H9 (cell line): ENCODE measurements at regions not wholly inside any gene's neighbourhood (a gene's known extent, or its start where the extent isn't known, plus 50 kb on each side); places are given as distances from the start of the nearest gene placed in this dataset.

Source experiments
- DNase-seq: peaks from one replicate; pipeline ENCODE4 v3.0.0-alpha.2; 2017
- H2AFZ ChIP-seq: one replicate; pipeline ENCODE4 v1.6.1; 2013; ENCODE audit warnings: mild to moderate bottlenecking, low read length, control low read depth, moderate library complexity
- H2AK5ac ChIP-seq: 2 replicates; pipeline ENCODE4 v1.6.1; 2013; ENCODE audit warnings: low read length, control low read depth, mixed read lengths; ENCODE audit not compliant: insufficient read length
- H2BK120ac ChIP-seq: one replicate; pipeline ENCODE4 v1.6.1; 2013; ENCODE audit warnings: low read depth, mild to moderate bottlenecking, low read length, control low read depth, inconsistent platforms; ENCODE audit not compliant: poor library complexity, severe bottlenecking
- H2BK12ac ChIP-seq: 2 replicates; pipeline ENCODE4 v1.6.1; 2013; ENCODE audit warnings: low read length, control low read depth, mixed read lengths, low read depth; ENCODE audit not compliant: insufficient read length
- H2BK15ac ChIP-seq: 2 replicates; pipeline ENCODE4 v1.6.1; 2013; ENCODE audit warnings: low read depth, low read length, control low read depth
- H2BK20ac ChIP-seq: one replicate; pipeline ENCODE4 v1.6.1; 2013; ENCODE audit warnings: low read depth, mild to moderate bottlenecking, low read length, control low read depth, inconsistent platforms; ENCODE audit not compliant: poor library complexity, severe bottlenecking
- H2BK5ac ChIP-seq: 2 replicates; pipeline ENCODE4 v1.6.1; 2013; ENCODE audit warnings: low read length, control low read depth, mixed read lengths; ENCODE audit not compliant: insufficient read length
- H3K14ac ChIP-seq: 2 replicates; pipeline ENCODE4 v1.6.1; 2013; ENCODE audit warnings: low read length, control low read depth; ENCODE audit not compliant: insufficient read depth
- H3K18ac ChIP-seq: 2 replicates; pipeline ENCODE4 v1.6.1; 2013; ENCODE audit warnings: low read depth, mild to moderate bottlenecking, mixed read lengths, low read length, control low read depth; ENCODE audit not compliant: insufficient read length
- H3K23ac ChIP-seq: 2 replicates; pipeline ENCODE4 v1.6.1; 2013; ENCODE audit warnings: low read length, control low read depth, mixed read lengths, low read depth; ENCODE audit not compliant: insufficient read length
- H3K23me2 ChIP-seq: 2 replicates; pipeline ENCODE4 v1.6.1; 2013; ENCODE audit warnings: low read depth, mild to moderate bottlenecking, mixed read lengths, low read length, control low read depth; ENCODE audit not compliant: insufficient read length, poor library complexity, severe bottlenecking
- H3K27ac ChIP-seq: 2 replicates; pipeline ENCODE4 v1.5.1; 2013; ENCODE audit warnings: low read length, control low read depth, mixed read lengths, low read depth; ENCODE audit not compliant: insufficient read length
- H3K27me3 ChIP-seq: 2 replicates; pipeline ENCODE4 v1.6.1; 2013; ENCODE audit warnings: low read length, control low read depth, inconsistent platforms; ENCODE audit not compliant: insufficient read depth
- H3K4ac ChIP-seq: 2 replicates; pipeline ENCODE4 v1.6.1; 2013; ENCODE audit warnings: low read depth, mild to moderate bottlenecking, control low read depth, inconsistent platforms, low read length, moderate library complexity
- H3K4me1 ChIP-seq: 2 replicates; pipeline ENCODE4 v1.6.1; 2013; ENCODE audit warnings: low read length, control low read depth, inconsistent platforms; ENCODE audit not compliant: insufficient read depth
- H3K4me2 ChIP-seq: 2 replicates; pipeline ENCODE4 v1.6.1; 2013; ENCODE audit warnings: low read length, control low read depth, mixed read lengths; ENCODE audit not compliant: insufficient read length, insufficient read depth
- H3K56ac ChIP-seq: 2 replicates; pipeline ENCODE4 v1.6.1; 2013; ENCODE audit warnings: low read depth, mild to moderate bottlenecking, mixed read lengths, low read length, control low read depth; ENCODE audit not compliant: insufficient read length
- H3K79me1 ChIP-seq: 2 replicates; pipeline ENCODE4 v1.6.1; 2013; ENCODE audit warnings: low read depth, mild to moderate bottlenecking, moderate library complexity, low read length, control low read depth, inconsistent platforms; ENCODE audit not compliant: insufficient read depth, poor library complexity, severe bottlenecking
- H3K79me2 ChIP-seq: 2 replicates; pipeline ENCODE4 v1.6.1; 2013; ENCODE audit warnings: low read length, control low read depth, inconsistent platforms; ENCODE audit not compliant: insufficient read depth
- H3K9ac ChIP-seq: 2 replicates; pipeline ENCODE4 v1.6.1; 2013; ENCODE audit warnings: low read length, control low read depth, mixed read lengths; ENCODE audit not compliant: insufficient read length; ENCODE audit errors: extremely low read depth
- H3K9me3 ChIP-seq: one replicate; pipeline ENCODE4 v1.6.1; 2013; ENCODE audit warnings: low read depth, low read length, inconsistent platforms; ENCODE audit not compliant: control insufficient read depth
- H3T11ph ChIP-seq: one replicate; pipeline ENCODE4 v1.6.1; 2013; ENCODE audit warnings: mild to moderate bottlenecking, low read length, control low read depth, inconsistent platforms
- H4K20me1 ChIP-seq: one replicate; pipeline ENCODE4 v1.6.1; 2013; ENCODE audit not compliant: control insufficient read depth, insufficient read length, insufficient read depth
- H4K5ac ChIP-seq: 2 replicates; pipeline ENCODE4 v1.6.1; 2013; ENCODE audit warnings: low read depth, mild to moderate bottlenecking, mixed read lengths, low read length, control low read depth; ENCODE audit not compliant: insufficient read length
- H4K8ac ChIP-seq: replicated peaks from 2 replicates; pipeline ENCODE4 v1.6.1; 2013; ENCODE audit warnings: low read length, control low read depth, mixed read lengths, low read depth; ENCODE audit not compliant: insufficient read length
- H4K91ac ChIP-seq: 2 replicates; pipeline ENCODE4 v1.6.1; 2013; ENCODE audit warnings: low read depth, mild to moderate bottlenecking, moderate library complexity, mixed read lengths, low read length, control low read depth; ENCODE audit not compliant: insufficient read length
- H3K27ac Mint-ChIP-seq, 3 experiments: 2 replicates in 2 of 3; 3 replicates in 1 of 3; pipeline ENCODE4 v1.8.0; 2020 to 2021; ENCODE audit warnings: mixed read lengths in 3 of 3, mild to moderate bottlenecking in 1 of 3, moderate library complexity in 1 of 3
- H3K27me3 Mint-ChIP-seq: 2 replicates; pipeline ENCODE4 v1.8.0; 2021; ENCODE audit warnings: low read depth, mild to moderate bottlenecking, moderate library complexity, mixed read lengths
- H3K36me3 Mint-ChIP-seq, 3 experiments: 2 replicates in 2 of 3; 3 replicates in 1 of 3; pipeline ENCODE4 v1.8.0; 2020 to 2021; ENCODE audit warnings: low read depth in 3 of 3, mixed read lengths in 3 of 3; ENCODE audit not compliant: insufficient read depth in 1 of 3
- H3K4me1 Mint-ChIP-seq, 2 experiments: 2 replicates each; pipeline ENCODE4 v1.8.0; 2020; ENCODE audit warnings: mixed read lengths in 2 of 2
- H3K4me3 Mint-ChIP-seq, 2 experiments: 2 replicates in 1 of 2; 3 replicates in 1 of 2; pipeline ENCODE4 v1.8.0; 2020 to 2021; ENCODE audit warnings: mild to moderate bottlenecking in 2 of 2, mixed read lengths in 2 of 2, moderate library complexity in 1 of 2
- H3K9me3 Mint-ChIP-seq, 2 experiments: 2 replicates in 1 of 2; 3 replicates in 1 of 2; pipeline ENCODE4 v1.8.0; 2020; ENCODE audit warnings: mild to moderate bottlenecking in 2 of 2, mixed read lengths in 2 of 2, moderate library complexity in 1 of 2
- WGBS: extraction: QIAGEN DNeasy Blood & Tissue Kit; methylation state at CpG from one replicate; pipeline ENCODE4 v1.1.7; 2013; ENCODE audit warnings: missing lambda C conversion rate, low lambda C conversion rate, mixed read lengths; ENCODE audit not compliant: insufficient read length; ENCODE audit errors: extremely low coverage; 5-methylcytosine and 5-hydroxymethylcytosine counted together
- TF ChIP-seq, protein P1 (sequence below): fragments of 200-600 bp; sonication (generic); conservative IDR thresholded peaks from 3 replicates; pipeline ENCODE4 v1.8.0; 2021; ENCODE audit warnings: antibody characterized with exemption, mild to moderate bottlenecking

DNA sequence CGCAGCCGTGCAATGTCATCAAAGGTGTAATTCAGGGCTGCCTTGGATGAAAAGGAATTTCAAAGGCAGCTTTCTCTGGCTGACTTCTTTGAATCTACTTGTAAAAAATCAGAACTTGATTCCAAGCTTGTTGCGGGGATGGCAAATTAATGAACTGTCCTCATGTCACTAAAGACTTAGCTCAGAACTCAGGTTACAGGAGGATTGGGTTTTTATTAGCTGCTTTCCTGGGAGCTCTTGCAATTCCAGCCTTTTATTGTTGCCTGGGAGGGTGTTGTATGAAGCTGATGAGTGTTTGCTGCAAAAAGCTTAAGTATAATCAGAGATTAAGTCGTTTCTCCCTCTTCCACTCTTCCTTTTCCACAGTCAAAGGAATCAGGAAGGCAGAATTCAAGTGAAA is 113.0 kb upstream of the CDH4 start:
- no peak overlapping the region for H3K4ac ChIP-seq
- no peak overlapping the region for H4K8ac ChIP-seq
- H3K4me2 ChIP-seq: no peak overlapping the region
- H3K9me3 ChIP-seq: no peaks in the 10 kb centered on the region
- H3K23ac ChIP-seq: no peak overlapping the region
- H2BK12ac ChIP-seq: no peak overlapping the region
- no peak overlapping the region for H3K18ac ChIP-seq
- no peaks in the 10 kb centered on the region; a peak in 1 of 7 replicates for H3K36me3 Mint-ChIP-seq
- H4K20me1 ChIP-seq: no peaks in the 10 kb centered on the region
- no peak overlapping the region for H3K4me3 Mint-ChIP-seq
- no peaks in the 10 kb centered on the region for H3K23me2 ChIP-seq
- no peak overlapping the region for H2AFZ ChIP-seq
- H3K79me2 ChIP-seq: no peaks in the 10 kb centered on the region
- H3K9me3 Mint-ChIP-seq: no peaks in the 10 kb centered on the region
- TF ChIP-seq, protein P1, sequence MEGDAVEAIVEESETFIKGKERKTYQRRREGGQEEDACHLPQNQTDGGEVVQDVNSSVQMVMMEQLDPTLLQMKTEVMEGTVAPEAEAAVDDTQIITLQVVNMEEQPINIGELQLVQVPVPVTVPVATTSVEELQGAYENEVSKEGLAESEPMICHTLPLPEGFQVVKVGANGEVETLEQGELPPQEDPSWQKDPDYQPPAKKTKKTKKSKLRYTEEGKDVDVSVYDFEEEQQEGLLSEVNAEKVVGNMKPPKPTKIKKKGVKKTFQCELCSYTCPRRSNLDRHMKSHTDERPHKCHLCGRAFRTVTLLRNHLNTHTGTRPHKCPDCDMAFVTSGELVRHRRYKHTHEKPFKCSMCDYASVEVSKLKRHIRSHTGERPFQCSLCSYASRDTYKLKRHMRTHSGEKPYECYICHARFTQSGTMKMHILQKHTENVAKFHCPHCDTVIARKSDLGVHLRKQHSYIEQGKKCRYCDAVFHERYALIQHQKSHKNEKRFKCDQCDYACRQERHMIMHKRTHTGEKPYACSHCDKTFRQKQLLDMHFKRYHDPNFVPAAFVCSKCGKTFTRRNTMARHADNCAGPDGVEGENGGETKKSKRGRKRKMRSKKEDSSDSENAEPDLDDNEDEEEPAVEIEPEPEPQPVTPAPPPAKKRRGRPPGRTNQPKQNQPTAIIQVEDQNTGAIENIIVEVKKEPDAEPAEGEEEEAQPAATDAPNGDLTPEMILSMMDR: no peak
- no peak overlapping the region for H3K14ac ChIP-seq
- H3K56ac ChIP-seq: no peak overlapping the region
- H3K27ac Mint-ChIP-seq: no peak overlapping the region
- no peak overlapping the region for H2BK5ac ChIP-seq
- no peak overlapping the region for H2BK120ac ChIP-seq
- DNase-seq: no peak
- no peak overlapping the region for H2BK20ac ChIP-seq
- H4K91ac ChIP-seq: no peak overlapping the region
- no peak overlapping the region for H2BK15ac ChIP-seq
- peaks cover 13 to 17% of the 10 kb centered on the region in 2 experiments for H3K4me1 Mint-ChIP-seq
- no peak overlapping the region for H3T11ph ChIP-seq
- no peaks in the 10 kb centered on the region for H3K4me1 ChIP-seq
- H3K27me3 ChIP-seq: peaks cover 14% of the 10 kb centered on the region; the same call in 1 of the 2 replicates
- peaks cover 86% of the 10 kb centered on the region for H3K27me3 Mint-ChIP-seq
- H3K27ac ChIP-seq: no peak overlapping the region
- no CpG with 5 or more reads among the region's 4 CpGs for WGBS
- no peak overlapping the region for H2AK5ac ChIP-seq
- no peaks in the 10 kb centered on the region for H3K79me1 ChIP-seq
- H4K5ac ChIP-seq: no peak overlapping the region
- no peak overlapping the region for H3K9ac ChIP-seq
